H1 (cell line): ENCODE measurements at regions not wholly inside any gene's neighbourhood (a gene's known extent, or its start where the extent isn't known, plus 50 kb on each side); places are given as distances from the start of the nearest gene placed in this dataset.

Experiments used
- CTCF ChIA-PET: fragments of 300-600 bp; sonication (Branson Sonifier 250); formaldehyde crosslinking; loops from one replicate; lab custom pipeline; 2021; ENCODE audit not compliant: partially characterized antibody; lab: Charles Lee
- POLR2A ChIA-PET: fragments of 300-600 bp; sonication (Branson Sonifier 250); formaldehyde crosslinking; loops from one replicate; lab custom pipeline; 2021; ENCODE audit warnings: inconsistent platforms; ENCODE audit not compliant: partially characterized antibody; lab: Charles Lee
- DNase-seq, 2 experiments: peaks; one replicate each; pipeline versions ENCODE4 v3.0.0 to v3.0.0-alpha.2; 2010 to 2022; ENCODE audit warnings: low spot score in 2 of 2, low read depth in 1 of 2, mixed read lengths in 1 of 2
- FAIRE-seq: peaks from 2 replicates; lab custom pipeline; 2011; peaks lifted over from hg19 to GRCh38; lab: Jason Lieb, UNC
- H2AFZ ChIP-seq: 2 replicates; pipeline ENCODE4 v1.8.1; 2012; ENCODE audit warnings: low read length, inconsistent platforms
- H2AK5ac ChIP-seq: 2 replicates; pipeline ENCODE4 v1.6.1; 2013; ENCODE audit warnings: low read depth, low read length
- H2BK120ac ChIP-seq: replicated peaks from 2 replicates; pipeline ENCODE3; 2013; ENCODE audit warnings: low read depth, low read length, inconsistent platforms
- H2BK12ac ChIP-seq: 2 replicates; pipeline ENCODE4 v1.6.1; 2013; ENCODE audit warnings: low read depth, low read length
- H2BK15ac ChIP-seq: 2 replicates; pipeline ENCODE4 v1.6.1; 2013; ENCODE audit warnings: low read length
- H2BK20ac ChIP-seq: 2 replicates; pipeline ENCODE4 v1.6.1; 2013; ENCODE audit warnings: low read length
- H2BK5ac ChIP-seq: 2 replicates; pipeline ENCODE4 v1.6.1; 2013; ENCODE audit warnings: low read depth, low read length
- H3K14ac ChIP-seq: 2 replicates; pipeline ENCODE4 v1.6.1; 2013; ENCODE audit warnings: inconsistent platforms; ENCODE audit not compliant: insufficient read length
- H3K18ac ChIP-seq: 2 replicates; pipeline ENCODE4 v1.6.1; 2013; ENCODE audit warnings: low read length; ENCODE audit errors: extremely low read depth
- H3K23ac ChIP-seq: 2 replicates; pipeline ENCODE4 v1.6.1; 2013; ENCODE audit warnings: inconsistent platforms; ENCODE audit not compliant: insufficient read length
- H3K23me2 ChIP-seq: 2 replicates; pipeline ENCODE4 v1.6.1; 2013; ENCODE audit warnings: low read depth, low read length
- H3K27ac ChIP-seq: 2 replicates; pipeline ENCODE4 v1.6.1; 2011; ENCODE audit warnings: low read depth, low read length, inconsistent platforms
- H3K27me3 ChIP-seq, 4 experiments: replicated peaks in 1 of 4; 1 replicate in 1 of 4; 2 replicates in 3 of 4; pipeline versions ENCODE4 v1.6.1 to v1.8.1; 2011 to 2013; ENCODE audit warnings: low read length in 3 of 4, mild to moderate bottlenecking in 3 of 4, inconsistent platforms in 2 of 4, mixed read lengths in 2 of 4, moderate library complexity in 1 of 4; ENCODE audit not compliant: control insufficient read depth in 3 of 4, insufficient read depth in 3 of 4; ENCODE audit errors: extremely low read depth in 1 of 4
- H3K36me3 ChIP-seq, 4 experiments: 2 replicates each; pipeline versions ENCODE4 v1.6.1 to v1.8.1; 2011 to 2013; ENCODE audit warnings: mild to moderate bottlenecking in 4 of 4, low read length in 3 of 4, moderate library complexity in 2 of 4, control low read depth in 1 of 4, inconsistent platforms in 1 of 4; ENCODE audit not compliant: insufficient read depth in 4 of 4, control insufficient read depth in 2 of 4
- H3K4ac ChIP-seq: replicated peaks from 2 replicates; pipeline ENCODE3; 2013; ENCODE audit warnings: low read length, low read depth, mixed read lengths, inconsistent platforms; ENCODE audit not compliant: insufficient read length
- H3K4me1 ChIP-seq, 4 experiments: replicated peaks in 1 of 4; 1 replicate in 1 of 4; 2 replicates in 3 of 4; pipeline versions ENCODE4 v1.6.1 to v1.8.1; 2011 to 2013; ENCODE audit warnings: low read length in 3 of 4, inconsistent platforms in 2 of 4, mixed read lengths in 1 of 4; ENCODE audit not compliant: insufficient read depth in 4 of 4, control insufficient read depth in 3 of 4
- H3K4me2 ChIP-seq, 2 experiments: 2 replicates each; pipeline versions ENCODE4 v1.6.1 to v1.8.1; 2011 to 2013; ENCODE audit warnings: low read depth in 2 of 2, low read length in 2 of 2, control low read depth in 1 of 2, inconsistent platforms in 1 of 2, mild to moderate bottlenecking in 1 of 2; ENCODE audit not compliant: insufficient read depth in 1 of 2
- H3K4me3 ChIP-seq, 4 experiments: fragments of 200-600, 300-600 bp in 1 of 4; sonication (generic), shearing (Covaris generic), sonication (Bioruptor Twin) in 1 of 4; 2 replicates each; pipeline versions ENCODE4 v1.5.1 to v1.8.1; 2011 to 2016; ENCODE audit warnings: low read length in 4 of 4, low read depth in 3 of 4, control low read depth in 2 of 4, inconsistent platforms in 2 of 4, mild to moderate bottlenecking in 2 of 4, mixed read lengths in 1 of 4, moderate library complexity in 1 of 4; ENCODE audit not compliant: insufficient read depth in 2 of 4; ENCODE audit errors: extremely low read depth in 1 of 4
- H3K56ac ChIP-seq: replicated peaks from 2 replicates; pipeline ENCODE3; 2013; ENCODE audit warnings: low read depth, mild to moderate bottlenecking, mixed read lengths, low read length, inconsistent platforms; ENCODE audit not compliant: insufficient read length
- H3K79me1 ChIP-seq: 2 replicates; pipeline ENCODE4 v1.6.1; 2013; ENCODE audit warnings: low read depth, low read length, control low read depth
- H3K79me2 ChIP-seq, 2 experiments: 2 replicates each; pipeline versions ENCODE4 v1.6.1 to v1.8.1; 2012 to 2013; ENCODE audit warnings: low read length in 2 of 2, mild to moderate bottlenecking in 2 of 2, inconsistent platforms in 1 of 2; ENCODE audit not compliant: insufficient read depth in 2 of 2, control insufficient read depth in 1 of 2
- H3K9ac ChIP-seq, 4 experiments: replicated peaks in 1 of 4; 1 replicate in 1 of 4; 2 replicates in 3 of 4; pipeline versions ENCODE4 v1.6.1 to v1.8.1; 2011 to 2013; ENCODE audit warnings: low read depth in 3 of 4, low read length in 3 of 4, control low read depth in 2 of 4, mild to moderate bottlenecking in 2 of 4, moderate library complexity in 2 of 4, inconsistent platforms in 1 of 4; ENCODE audit errors: extremely low read depth in 1 of 4
- H3K9me3 ChIP-seq, 2 experiments: 2 replicates each; pipeline versions ENCODE4 v1.6.1 to v1.8.1; 2012 to 2013; ENCODE audit warnings: mild to moderate bottlenecking in 2 of 2, moderate library complexity in 2 of 2, control low read depth in 1 of 2, inconsistent platforms in 1 of 2, low read depth in 1 of 2, low read length in 1 of 2, mixed read lengths in 1 of 2; ENCODE audit not compliant: insufficient read depth in 2 of 2
- H4K20me1 ChIP-seq, 2 experiments: replicated peaks in 1 of 2; 2 replicates each; pipeline versions ENCODE3 to v1.8.1; 2011 to 2013; ENCODE audit warnings: inconsistent platforms in 2 of 2, low read length in 2 of 2, mild to moderate bottlenecking in 1 of 2; ENCODE audit not compliant: insufficient read depth in 2 of 2, control insufficient read depth in 1 of 2
- H4K5ac ChIP-seq: 2 replicates; pipeline ENCODE4 v1.6.1; 2013; ENCODE audit warnings: low read length, low read depth, mixed read lengths, inconsistent platforms; ENCODE audit not compliant: insufficient read length
- H4K8ac ChIP-seq: 2 replicates; pipeline ENCODE4 v1.8.0; 2013; ENCODE audit warnings: mild to moderate bottlenecking, moderate library complexity, low read length, inconsistent platforms; ENCODE audit not compliant: insufficient read depth; ENCODE audit errors: extremely low read depth
- H4K91ac ChIP-seq: replicated peaks from 2 replicates; pipeline ENCODE3; 2013; ENCODE audit warnings: low read length, mixed read lengths, inconsistent platforms; ENCODE audit not compliant: insufficient read length
- BACH1 ChIP-seq: IDR thresholded peaks from 2 replicates; pipeline ENCODE4 v1.6.1; 2012; ENCODE audit warnings: low read length, improper control_type of control experiment
- BRCA1 ChIP-seq: IDR thresholded peaks from 2 replicates; pipeline ENCODE4 v1.6.1; 2012; ENCODE audit warnings: low read depth, low read length, improper control_type of control experiment
- CBX8 ChIP-seq: fragments of 300-800, 300-1000 bp; sonication (generic); IDR thresholded peaks from 2 replicates; pipeline ENCODE4 v1.7.1; 2016; ENCODE audit warnings: low read depth, low read length, borderline replicate concordance
- HDAC6 ChIP-seq: IDR thresholded peaks from one replicate; pipeline ENCODE4 v1.7.1; 2012; ENCODE audit warnings: low read depth, mild to moderate bottlenecking, inconsistent platforms, low read length, moderate library complexity
- KDM5A ChIP-seq: fragments of 200-600 bp; IDR thresholded peaks from 2 replicates; pipeline ENCODE4 v1.7.1; 2012; ENCODE audit warnings: mild to moderate bottlenecking, low read length, inconsistent platforms, mixed read lengths
- NRF1 ChIP-seq: IDR thresholded peaks from 2 replicates; pipeline ENCODE4 v1.6.1; 2011; ENCODE audit warnings: mild to moderate bottlenecking, low read depth, low read length, improper control_type of control experiment
- RXRA ChIP-seq: IDR thresholded peaks from 2 replicates; pipeline ENCODE4 v1.6.1; 2011; ENCODE audit warnings: low read depth, mild to moderate bottlenecking, low read length, moderate library complexity; ENCODE audit not compliant: insufficient read depth
- TAF1 ChIP-seq: IDR thresholded peaks from 2 replicates; pipeline ENCODE4 v1.6.1; 2011; ENCODE audit warnings: mild to moderate bottlenecking, low read depth, low read length
- TCF12 ChIP-seq: IDR thresholded peaks from 2 replicates; pipeline ENCODE4 v1.6.1; 2011; ENCODE audit warnings: low read depth, mild to moderate bottlenecking, low read length
- YY1 ChIP-seq: IDR thresholded peaks from 2 replicates; pipeline ENCODE4 v1.6.1; 2011; ENCODE audit warnings: low read depth, mild to moderate bottlenecking, low read length
- TF ChIP-seq, protein P1 (sequence below): IDR thresholded peaks from 2 replicates; pipeline ENCODE4 v1.6.1; 2012; ENCODE audit warnings: low read length, inconsistent platforms
- TF ChIP-seq, protein P2 (sequence below): IDR thresholded peaks from 2 replicates; pipeline ENCODE4 v1.6.1; 2011; ENCODE audit warnings: low read length, improper control_type of control experiment

DNA sequence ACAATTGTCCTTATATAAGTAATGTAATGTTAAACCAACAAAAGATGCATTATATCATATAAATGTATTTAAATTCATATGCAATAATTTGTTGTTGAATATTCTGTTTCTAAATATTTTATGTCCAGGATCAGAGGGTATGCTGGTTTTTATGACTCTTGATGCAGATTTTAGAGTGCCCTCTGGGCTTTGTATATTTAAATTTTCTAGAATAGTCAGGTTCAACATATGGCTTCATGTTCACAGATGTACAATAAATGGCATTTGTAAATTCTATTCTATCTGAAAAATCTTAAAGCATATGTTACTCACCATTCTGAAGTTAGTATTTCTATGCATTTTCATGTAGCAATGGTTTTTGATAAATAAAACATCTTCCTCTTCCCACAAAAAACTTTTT lies 1555.4 kb downstream of the PCDH18 start:
- no peaks in the 10 kb centered on the region for H3K79me2 ChIP-seq
- H2BK15ac ChIP-seq = no peak overlapping the region
- no peak overlapping the region for H2AK5ac ChIP-seq
- no peak overlapping the region for H3K27ac ChIP-seq
- CTCF ChIA-PET = no interaction called here
- H4K91ac ChIP-seq = no peak overlapping the region
- no peaks in the 10 kb centered on the region for H3K36me3 ChIP-seq
- H3K4ac ChIP-seq = no peak overlapping the region
- H2BK120ac ChIP-seq = no peak overlapping the region
- H3K4me1 ChIP-seq = no peaks in the 10 kb centered on the region
- no peak overlapping the region for H3K14ac ChIP-seq
- no peak overlapping the region for H2BK12ac ChIP-seq
- H3K27me3 ChIP-seq = no peaks in the 10 kb centered on the region
- no peak overlapping the region for H2BK5ac ChIP-seq
- H2BK20ac ChIP-seq = no peak overlapping the region
- H3K9me3 ChIP-seq = no peaks in the 10 kb centered on the region
- no peak overlapping the region for H3K56ac ChIP-seq
- POLR2A ChIA-PET = no interaction called here
- no peak overlapping the region for H3K4me3 ChIP-seq
- H3K23ac ChIP-seq = no peak overlapping the region
- no peak for DNase-seq
- TF ChIP-seq KDM5A = no peak
- TF ChIP-seq YY1 = no peak
- TF ChIP-seq, protein P1, sequence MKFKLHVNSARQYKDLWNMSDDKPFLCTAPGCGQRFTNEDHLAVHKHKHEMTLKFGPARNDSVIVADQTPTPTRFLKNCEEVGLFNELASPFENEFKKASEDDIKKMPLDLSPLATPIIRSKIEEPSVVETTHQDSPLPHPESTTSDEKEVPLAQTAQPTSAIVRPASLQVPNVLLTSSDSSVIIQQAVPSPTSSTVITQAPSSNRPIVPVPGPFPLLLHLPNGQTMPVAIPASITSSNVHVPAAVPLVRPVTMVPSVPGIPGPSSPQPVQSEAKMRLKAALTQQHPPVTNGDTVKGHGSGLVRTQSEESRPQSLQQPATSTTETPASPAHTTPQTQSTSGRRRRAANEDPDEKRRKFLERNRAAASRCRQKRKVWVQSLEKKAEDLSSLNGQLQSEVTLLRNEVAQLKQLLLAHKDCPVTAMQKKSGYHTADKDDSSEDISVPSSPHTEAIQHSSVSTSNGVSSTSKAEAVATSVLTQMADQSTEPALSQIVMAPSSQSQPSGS = no peak
- no peak for TF ChIP-seq BRCA1
- no peak for TF ChIP-seq TCF12
- TF ChIP-seq, protein P2, sequence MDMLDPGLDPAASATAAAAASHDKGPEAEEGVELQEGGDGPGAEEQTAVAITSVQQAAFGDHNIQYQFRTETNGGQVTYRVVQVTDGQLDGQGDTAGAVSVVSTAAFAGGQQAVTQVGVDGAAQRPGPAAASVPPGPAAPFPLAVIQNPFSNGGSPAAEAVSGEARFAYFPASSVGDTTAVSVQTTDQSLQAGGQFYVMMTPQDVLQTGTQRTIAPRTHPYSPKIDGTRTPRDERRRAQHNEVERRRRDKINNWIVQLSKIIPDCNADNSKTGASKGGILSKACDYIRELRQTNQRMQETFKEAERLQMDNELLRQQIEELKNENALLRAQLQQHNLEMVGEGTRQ = no peak
- no peak for TF ChIP-seq NRF1
- TF ChIP-seq HDAC6 = no peak
- no peak for TF ChIP-seq RXRA
- TF ChIP-seq BACH1 = no peak
- no peak for TF ChIP-seq CBX8
- TF ChIP-seq TAF1 = no peak
- H4K8ac ChIP-seq = no peak overlapping the region
- H3K18ac ChIP-seq = no peak overlapping the region
- no peaks in the 10 kb centered on the region for H3K23me2 ChIP-seq
- H3K79me1 ChIP-seq = no peaks in the 10 kb centered on the region
- H4K5ac ChIP-seq = no peak overlapping the region
- H4K20me1 ChIP-seq = no peaks in the 10 kb centered on the region
- no peak for FAIRE-seq
- no peak overlapping the region for H3K4me2 ChIP-seq
- H2AFZ ChIP-seq = no peak overlapping the region
- H3K9ac ChIP-seq = no peak overlapping the region
